Fibroblast of lung (primary cell): ENCODE measurements at regions not wholly inside any gene's neighbourhood (a gene's known extent, or its start where the extent isn't known, plus 50 kb on each side); places are given as distances from the start of the nearest gene placed in this dataset.
"Not testable (repeated sequence)": the region's sequence is repeated elsewhere in the genome, so short reads cannot be mapped to it uniquely, and the experiment has no call there.

Source experiments
- CTCF ChIP-seq, 2 donors: IDR thresholded peaks in 1 of 2; conservative IDR thresholded peaks in 1 of 2; 1 replicate in 1 of 2; 2 replicates in 1 of 2; pipeline ENCODE4 v1.5.1; 2011 to 2012; ENCODE audit warnings: low read length in 2 of 2, control low read depth in 1 of 2, inconsistent platforms in 1 of 2, low read depth in 1 of 2, mild to moderate bottlenecking in 1 of 2
- EZH2 ChIP-seq: IDR thresholded peaks from 2 replicates; pipeline ENCODE4 v1.5.1; 2012; ENCODE audit warnings: low read length, control low read depth, mild to moderate bottlenecking; ENCODE audit errors: missing control alignments

DNA sequence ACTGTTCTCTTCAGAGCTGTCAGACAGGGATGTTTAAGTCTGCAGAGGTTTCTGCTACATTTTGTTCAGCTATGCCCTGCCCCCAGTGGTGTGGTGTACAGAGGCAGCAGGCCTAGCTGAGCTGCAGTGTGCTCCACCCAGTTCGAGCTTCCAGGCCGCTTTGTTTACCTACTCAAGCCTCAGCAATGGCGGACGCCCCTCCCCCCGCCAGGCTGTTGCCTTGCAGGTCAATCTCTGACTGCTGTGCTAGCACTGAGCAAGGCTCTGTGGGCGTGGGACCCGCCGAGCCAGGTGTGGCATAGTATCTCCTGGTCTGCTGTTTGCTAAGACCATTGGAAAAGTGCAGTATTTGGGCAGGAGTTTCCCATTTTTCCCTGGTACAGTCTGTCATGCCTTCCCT is 1923.1 kb downstream of the LRRC4C start:
- TF ChIP-seq CTCF (conservative IDR thresholded peaks at IDR 0.05 in 1 of 2, IDR thresholded peaks at IDR 0.05 in 1 of 2; ENCODE audit: low read depth in 1 of 2, low read length in 2 of 2); EZH2: not testable (repeated sequence)
